ENCODE measurements at regions not wholly inside any gene's neighbourhood (a gene's known extent, or its start where the extent isn't known, plus 50 kb on each side); places are given as distances from the start of the nearest gene placed in this dataset.

DNA sequence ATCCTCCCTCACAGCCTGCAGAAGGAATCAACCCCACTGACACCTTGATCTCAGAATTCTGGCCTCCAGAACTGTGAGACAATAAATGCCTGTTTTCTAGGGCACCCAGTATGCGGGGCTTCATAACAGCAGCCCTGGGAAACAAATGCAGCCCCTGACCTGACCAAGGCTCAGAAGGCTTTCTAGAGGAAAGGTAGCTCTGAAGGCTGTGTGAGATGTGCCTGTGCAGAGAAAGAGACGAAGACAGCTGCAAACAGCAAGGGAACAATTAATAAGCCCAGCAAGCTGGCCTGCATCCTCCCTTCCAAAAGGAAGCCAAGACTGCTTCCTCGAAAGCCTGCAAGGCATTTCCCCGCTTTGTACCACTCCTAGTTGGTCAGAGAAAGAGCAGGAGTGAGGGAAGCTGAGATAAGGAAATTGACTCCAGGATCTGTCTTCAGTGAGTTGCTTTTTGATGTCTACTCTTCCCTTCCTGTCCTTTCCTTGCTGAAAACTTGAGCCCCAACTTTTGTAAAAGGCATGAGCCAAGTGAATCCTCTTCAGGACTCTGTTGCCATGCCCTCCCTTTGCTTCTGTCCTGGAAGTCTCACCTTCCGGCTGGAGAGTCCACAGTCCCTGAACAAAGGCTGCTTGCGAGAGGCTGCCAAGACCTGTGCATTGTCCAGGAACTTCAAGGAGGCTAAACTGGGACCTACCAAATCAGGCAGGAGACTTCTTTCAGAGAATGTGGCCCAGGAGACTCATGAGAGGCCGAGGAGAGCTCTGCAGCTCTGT, 71.2 kb upstream of the ARID5B start:
- no peak for TF ChIP-seq POLR2AphosphoS5 (IDR thresholded peaks at IDR 0.05)
- TF ChIP-seq EP300 (IDR thresholded peaks at IDR 0.05) = no peak
- TF ChIP-seq, protein P1, sequence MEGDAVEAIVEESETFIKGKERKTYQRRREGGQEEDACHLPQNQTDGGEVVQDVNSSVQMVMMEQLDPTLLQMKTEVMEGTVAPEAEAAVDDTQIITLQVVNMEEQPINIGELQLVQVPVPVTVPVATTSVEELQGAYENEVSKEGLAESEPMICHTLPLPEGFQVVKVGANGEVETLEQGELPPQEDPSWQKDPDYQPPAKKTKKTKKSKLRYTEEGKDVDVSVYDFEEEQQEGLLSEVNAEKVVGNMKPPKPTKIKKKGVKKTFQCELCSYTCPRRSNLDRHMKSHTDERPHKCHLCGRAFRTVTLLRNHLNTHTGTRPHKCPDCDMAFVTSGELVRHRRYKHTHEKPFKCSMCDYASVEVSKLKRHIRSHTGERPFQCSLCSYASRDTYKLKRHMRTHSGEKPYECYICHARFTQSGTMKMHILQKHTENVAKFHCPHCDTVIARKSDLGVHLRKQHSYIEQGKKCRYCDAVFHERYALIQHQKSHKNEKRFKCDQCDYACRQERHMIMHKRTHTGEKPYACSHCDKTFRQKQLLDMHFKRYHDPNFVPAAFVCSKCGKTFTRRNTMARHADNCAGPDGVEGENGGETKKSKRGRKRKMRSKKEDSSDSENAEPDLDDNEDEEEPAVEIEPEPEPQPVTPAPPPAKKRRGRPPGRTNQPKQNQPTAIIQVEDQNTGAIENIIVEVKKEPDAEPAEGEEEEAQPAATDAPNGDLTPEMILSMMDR (IDR thresholded peaks at IDR 0.05) = no peak
- no peak for TF ChIP-seq POLR2A (IDR thresholded peaks at IDR 0.05)
- no peak overlapping the region for H3K4me3 ChIP-seq
- H3K9me3 ChIP-seq = no peaks in the 10 kb centered on the region
- peaks cover 0 to 7% (median 6%) of the 10 kb centered on the region in 4 donors for H3K4me1 ChIP-seq
- 86 to 88% methylated on average over 7 of the region's 7 CpGs for WGBS, 2 donors
- no peaks in the 10 kb centered on the region for H3K36me3 ChIP-seq
- no peak for DNase-seq
- intact Hi-C loops (cut with DNase I) = loop anchor here (10.0 kb wide), 1 partner anchor 205 kb away; no protein-coding TSS in a partner anchor
- H3K27me3 ChIP-seq = no peaks in the 10 kb centered on the region
- no peak overlapping the region for H3K27ac ChIP-seq

DNA sequence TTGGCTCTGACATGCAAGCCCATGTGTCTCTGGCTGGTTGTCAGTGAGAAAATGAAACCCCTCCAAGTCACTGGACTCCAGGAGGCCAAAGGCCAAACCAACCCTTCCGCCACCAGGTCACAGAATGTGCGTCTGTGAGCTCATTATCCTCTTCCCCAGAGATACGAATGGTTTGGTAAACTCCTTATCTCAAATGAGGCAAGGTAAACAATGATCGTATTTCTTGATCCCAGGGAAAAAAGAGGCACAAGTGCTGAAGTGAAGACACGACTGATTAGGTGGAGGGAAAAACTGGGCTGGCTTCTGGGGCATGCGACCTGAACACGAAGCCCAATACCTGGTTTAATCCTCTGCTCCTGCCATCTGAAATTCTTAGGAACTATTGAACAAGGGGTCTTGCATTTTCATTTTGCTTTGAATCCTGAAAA, 70.6 kb upstream of the ARID5B start:
- intact Hi-C loops (cut with DNase I) = loop anchor here (10.0 kb wide), 1 partner anchor 204 kb away; no protein-coding TSS in a partner anchor
- WGBS, 2 donors = 74 to 86% methylated on average over 7 of the region's 7 CpGs

DNA sequence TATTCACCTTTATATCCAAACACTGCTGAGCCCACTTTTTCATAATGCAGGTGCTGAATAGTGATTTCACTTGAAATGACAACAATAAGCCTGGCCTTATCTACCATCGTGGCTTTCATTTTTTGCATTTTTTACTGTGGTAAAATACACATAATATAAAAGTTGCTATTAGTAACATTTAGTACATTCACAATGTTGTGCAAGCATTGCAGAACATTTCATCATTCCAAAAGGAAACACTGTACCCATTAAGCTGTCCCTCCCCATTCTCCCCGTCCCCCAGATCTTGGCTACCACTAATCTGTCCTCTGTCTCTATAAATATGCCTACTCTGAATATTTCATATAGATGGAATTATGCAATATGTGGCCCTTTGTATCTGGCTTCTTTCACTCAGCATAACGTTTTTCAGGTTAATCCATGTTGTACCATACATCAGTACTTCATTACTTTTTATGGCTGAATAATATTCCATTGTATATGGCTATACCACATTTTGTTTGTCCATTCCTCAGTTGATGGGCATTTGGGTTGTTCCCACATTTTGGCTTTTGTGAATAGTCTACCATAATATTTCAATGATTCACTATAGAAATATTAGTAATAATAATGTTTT, 68.5 kb upstream of the ARID5B start:
- no peak for DNase-seq
- no peaks in the 10 kb centered on the region for H3K27me3 ChIP-seq
- no peak overlapping the region for H3K4me3 ChIP-seq
- H3K4me1 ChIP-seq = peaks cover 0 to 33% (median 30%) of the 10 kb centered on the region in 4 donors
- H3K27ac ChIP-seq = no peak overlapping the region
- H3K36me3 ChIP-seq = no peaks in the 10 kb centered on the region
- TF ChIP-seq POLR2A (IDR thresholded peaks at IDR 0.05) (no peak), EP300 (IDR thresholded peaks at IDR 0.05) (no peak), POLR2AphosphoS5 (IDR thresholded peaks at IDR 0.05) (no peak)
- TF ChIP-seq, protein P1 (IDR thresholded peaks at IDR 0.05) = no peak
- WGBS, 2 donors = 75 to 82% methylated on average over 3 of the region's 3 CpGs
- intact Hi-C loops (cut with DNase I) = loop anchor here (10.0 kb wide), 1 partner anchor 202 kb away; no protein-coding TSS in a partner anchor
- H3K9me3 ChIP-seq = no peaks in the 10 kb centered on the region

More for the DNA sequence above, 70.6 kb upstream of the ARID5B start:
- no peak overlapping the region for H3K27ac ChIP-seq
- H3K9me3 ChIP-seq = no peaks in the 10 kb centered on the region
- H3K27me3 ChIP-seq = no peaks in the 10 kb centered on the region
- no peak overlapping the region for H3K4me3 ChIP-seq
- H3K36me3 ChIP-seq = no peaks in the 10 kb centered on the region
- DNase-seq = no peak
- TF ChIP-seq EP300 (IDR thresholded peaks at IDR 0.05) = no peak
- no peak for TF ChIP-seq POLR2A (IDR thresholded peaks at IDR 0.05)
- TF ChIP-seq, protein P1 (IDR thresholded peaks at IDR 0.05) = no peak
- no peak for TF ChIP-seq POLR2AphosphoS5 (IDR thresholded peaks at IDR 0.05)
- H3K4me1 ChIP-seq = peaks cover 0 to 13% (median 11%) of the 10 kb centered on the region in 4 donors

DNA sequence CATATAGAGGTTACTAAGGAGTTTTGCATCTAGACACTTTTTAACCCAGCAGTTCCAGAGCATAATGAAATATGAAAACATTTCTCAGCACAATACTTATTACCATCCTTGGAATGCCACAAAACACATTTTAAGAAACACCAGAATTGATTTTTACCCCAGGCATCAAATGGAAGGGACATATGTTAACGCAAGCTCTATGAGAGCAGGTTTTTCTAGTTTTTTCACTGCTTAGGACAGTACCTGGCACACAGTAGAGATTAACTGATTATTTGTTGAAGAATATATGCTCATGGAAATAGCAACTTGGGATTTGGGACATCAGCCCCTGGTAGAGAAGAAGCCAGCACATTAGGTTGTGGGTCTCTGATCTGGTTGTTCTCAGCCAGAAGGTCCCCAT, 67.0 kb upstream of the ARID5B start:
- 87 to 95% methylated on average over 1 of the region's 1 CpG for WGBS, 2 donors
- TF ChIP-seq POLR2AphosphoS5 (IDR thresholded peaks at IDR 0.05) (no peak), EP300 (IDR thresholded peaks at IDR 0.05) (no peak), POLR2A (IDR thresholded peaks at IDR 0.05) (no peak)
- TF ChIP-seq, protein P1 (IDR thresholded peaks at IDR 0.05) = no peak
- no peak overlapping the region for H3K4me3 ChIP-seq
- intact Hi-C loops (cut with DNase I) = loop anchor here (10.0 kb wide), 1 partner anchor 200 kb away; no protein-coding TSS in a partner anchor
- no peaks in the 10 kb centered on the region for H3K9me3 ChIP-seq
- no peaks in the 10 kb centered on the region for H3K36me3 ChIP-seq
- peak overlapping the region in 3 of 4 donors; percentile 73 to 78 (median 74) for H3K27ac ChIP-seq
- no peaks in the 10 kb centered on the region for H3K27me3 ChIP-seq
- peaks cover 0 to 35% (median 32%) of the 10 kb centered on the region in 4 donors for H3K4me1 ChIP-seq
- DNase-seq = no peak
